GM21528 (cell line): ENCODE measurements at regions not wholly inside any gene's neighbourhood (a gene's known extent, or its start where the extent isn't known, plus 50 kb on each side); places are given as distances from the start of the nearest gene placed in this dataset.
"Not testable (repeated sequence)": the region's sequence is repeated elsewhere in the genome, so short reads cannot be mapped to it uniquely, and the experiment has no call there.

Experiments used
- ATAC-seq: cut with Tn5 transposase; IDR thresholded peaks from one replicate; pipeline ENCODE4 v1.9.1; 2021; ENCODE audit warnings: mild to moderate bottlenecking, moderate library complexity; ENCODE audit not compliant: unreplicated experiment, low FRiP score

DNA sequence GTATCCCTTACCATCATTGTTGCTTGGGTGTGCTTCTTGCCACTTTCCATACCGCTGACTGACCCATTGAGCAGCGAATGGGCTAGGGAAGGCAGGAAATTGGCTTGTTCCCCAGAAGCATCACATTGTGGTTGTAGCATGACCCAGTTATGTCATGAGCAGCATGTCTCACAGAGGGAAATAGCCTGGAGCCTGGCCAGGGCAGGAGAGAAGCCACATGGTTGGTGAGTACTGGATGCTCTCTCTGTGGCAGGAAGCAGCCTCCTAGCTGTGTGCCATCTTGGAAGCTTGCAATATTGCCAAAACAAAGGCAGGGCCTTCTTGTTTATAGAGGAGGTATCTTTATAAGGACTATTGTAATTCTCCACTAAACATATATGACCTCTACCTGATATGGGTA is 482.6 kb downstream of the PIK3C3 start:
- ATAC-seq = no peak

DNA sequence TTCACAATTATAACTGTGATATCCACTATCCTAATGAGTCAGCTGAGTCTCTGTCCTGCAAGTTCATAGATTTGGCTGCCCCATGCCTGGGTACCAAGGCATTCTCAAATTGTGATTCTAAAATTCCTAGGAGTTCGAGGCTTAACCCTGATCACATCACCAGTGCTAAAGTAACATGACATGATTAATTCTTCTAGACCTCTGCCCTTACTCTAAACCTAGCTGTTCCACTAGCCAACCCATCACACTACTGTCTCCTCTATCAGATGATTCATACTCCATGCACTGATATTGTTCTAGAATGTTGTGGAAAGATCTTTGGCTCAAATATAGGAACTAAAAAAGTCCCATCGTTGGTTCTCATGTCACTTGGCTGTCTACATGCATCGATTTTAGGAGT is 487.6 kb downstream of the PIK3C3 start:
- ATAC-seq = no peak

DNA sequence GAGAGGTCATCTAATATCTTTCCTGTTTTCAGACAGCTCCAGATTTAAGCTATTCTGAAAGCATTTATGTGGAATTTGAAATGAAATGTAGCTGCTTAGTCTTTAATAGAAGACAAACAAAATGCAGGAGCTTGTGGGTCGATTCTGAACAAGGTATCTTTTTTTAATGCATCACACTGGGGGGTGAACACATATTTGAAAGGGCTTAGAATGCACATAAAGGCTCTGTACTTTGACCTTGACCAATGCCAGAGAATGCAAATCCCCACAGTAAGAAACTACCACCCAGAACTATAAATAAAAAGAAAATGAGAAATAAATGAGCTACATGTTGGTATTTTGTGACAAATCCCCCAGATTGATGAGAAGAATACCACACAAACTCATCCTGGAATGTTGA is 489.3 kb downstream of the PIK3C3 start:
- ATAC-seq = no peak

DNA sequence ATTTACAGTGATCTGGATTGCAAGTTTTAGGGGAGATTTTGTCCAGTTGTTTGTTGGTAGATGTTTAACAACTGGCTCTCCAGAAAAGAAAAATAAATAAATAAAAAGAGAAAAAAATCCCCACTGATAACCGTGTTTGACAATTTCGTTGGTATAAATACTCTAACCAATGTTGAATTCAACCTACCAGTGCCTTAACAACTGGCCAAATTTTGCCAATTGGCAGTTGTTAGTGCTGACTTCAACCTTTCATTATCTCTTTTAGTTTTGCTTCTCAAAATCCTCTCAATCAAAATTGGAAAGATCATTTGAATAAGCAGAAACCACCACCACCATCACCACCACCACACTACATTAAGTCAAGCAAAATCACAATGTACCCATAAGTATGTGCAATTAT is 490.3 kb downstream of the PIK3C3 start:
- ATAC-seq = no peak

- no peak for ATAC-seq
Measured at GRCh38 chr18:42446195-42446594, 491.2 kb downstream of the PIK3C3 start.

- ATAC-seq = no peak
Measured at GRCh38 chr18:42447688-42448087, 492.7 kb downstream of the PIK3C3 start.

GRCh38 chr18:42458226-42458625 is 503.2 kb downstream of the PIK3C3 start:
- ATAC-seq = no peak

- no peak for ATAC-seq
Measured at GRCh38 chr18:42459873-42460272, 504.8 kb downstream of the PIK3C3 start.

GRCh38 chr18:42471885-42472284 is 516.9 kb downstream of the PIK3C3 start:
- no peak for ATAC-seq

DNA sequence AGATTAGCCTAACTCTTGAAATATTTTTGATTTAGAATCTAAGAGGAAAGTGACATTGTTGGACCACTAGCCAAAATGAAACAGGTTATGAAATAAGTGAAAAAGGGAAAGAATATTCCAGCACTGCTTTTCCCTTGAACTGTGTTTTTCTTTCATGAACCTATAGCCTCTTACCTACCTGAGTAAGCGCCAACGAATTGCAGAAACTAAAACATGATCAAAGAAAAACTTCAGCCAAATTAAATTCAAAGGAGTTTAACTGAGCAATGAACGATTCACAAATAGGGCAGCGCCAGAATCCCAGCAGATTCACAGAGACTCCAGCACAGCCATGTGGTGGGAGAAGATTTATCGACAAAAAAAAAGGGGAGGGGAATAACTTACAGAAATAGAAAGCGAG is 518.6 kb downstream of the PIK3C3 start:
- no peak for ATAC-seq

DNA sequence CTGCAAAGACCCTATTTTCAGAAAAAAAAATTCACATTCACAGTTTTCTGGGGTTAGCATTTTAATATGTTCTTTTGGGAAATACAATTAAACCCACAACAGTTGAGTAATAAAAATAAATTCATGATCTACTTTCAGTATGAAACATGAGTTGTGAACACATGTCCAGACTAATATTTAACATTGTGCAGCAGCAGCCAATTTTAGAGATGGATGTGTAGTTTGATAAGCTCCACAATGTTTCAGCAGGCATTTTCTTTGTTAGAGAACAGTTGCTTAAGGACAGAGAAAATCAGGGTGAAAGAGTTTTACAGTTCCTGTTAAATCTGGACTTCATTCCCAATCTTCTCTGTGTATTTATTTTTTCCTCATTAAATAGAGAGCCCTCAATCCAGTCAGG is 519.5 kb downstream of the PIK3C3 start:
- no peak for ATAC-seq

- ATAC-seq = no peak
Measured at GRCh38 chr18:42475157-42475556, 520.1 kb downstream of the PIK3C3 start.

DNA sequence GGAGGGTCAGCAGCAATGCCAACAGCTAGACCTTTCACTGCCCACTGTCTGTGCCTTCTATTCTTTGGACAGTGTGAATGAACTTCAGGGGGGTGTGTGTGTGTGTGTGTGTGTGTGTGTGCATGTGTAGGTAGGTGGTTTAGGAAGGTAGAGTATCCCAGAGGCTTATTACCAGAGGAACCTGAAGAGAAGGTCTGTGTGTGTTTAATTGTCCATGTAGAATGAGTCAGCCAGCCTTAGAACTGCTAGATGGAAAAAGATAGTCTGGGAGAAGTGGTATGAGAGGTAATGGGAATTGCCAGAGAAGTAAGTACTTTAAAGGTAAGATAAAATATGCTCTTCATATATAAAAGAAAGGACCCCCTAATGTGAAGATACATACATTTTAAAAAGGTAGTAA is 522.2 kb downstream of the PIK3C3 start:
- ATAC-seq = no peak

DNA sequence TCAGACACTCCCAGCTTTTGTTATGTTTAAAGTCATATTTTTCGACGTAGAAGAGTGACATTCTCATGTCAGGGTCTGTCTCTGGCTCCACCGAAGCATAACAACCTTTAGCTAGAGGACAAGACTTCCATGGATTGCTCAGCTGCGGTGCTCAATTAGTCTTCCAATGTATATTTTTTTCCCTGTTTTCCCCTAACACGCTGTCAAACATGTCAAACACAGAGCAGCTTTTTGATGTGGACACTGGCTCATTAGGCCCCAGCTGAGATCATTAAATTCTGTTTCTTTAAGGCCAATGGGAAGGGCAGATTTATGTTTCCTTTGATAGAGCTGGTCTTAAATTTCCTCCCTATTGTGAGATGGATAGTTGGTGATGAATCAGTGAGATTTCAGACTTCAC is 525.4 kb downstream of the PIK3C3 start:
- ATAC-seq = no peak

GRCh38 chr18:42484648-42485047 is 529.6 kb downstream of the PIK3C3 start:
- no peak for ATAC-seq

GRCh38 chr18:42486271-42486670 is 531.2 kb downstream of the PIK3C3 start:
- ATAC-seq = no peak

- ATAC-seq = no peak
Measured at GRCh38 chr18:42508683-42509296, 553.8 kb downstream of the PIK3C3 start.

- ATAC-seq = peak; percentile 86
Measured at GRCh38 chr18:42509750-42510415, 554.8 kb downstream of the PIK3C3 start.

- no peak for ATAC-seq
Measured at GRCh38 chr18:42510540-42510939, 555.5 kb downstream of the PIK3C3 start.

GRCh38 chr18:42513441-42513840 is 558.4 kb downstream of the PIK3C3 start:
- ATAC-seq = no peak

DNA sequence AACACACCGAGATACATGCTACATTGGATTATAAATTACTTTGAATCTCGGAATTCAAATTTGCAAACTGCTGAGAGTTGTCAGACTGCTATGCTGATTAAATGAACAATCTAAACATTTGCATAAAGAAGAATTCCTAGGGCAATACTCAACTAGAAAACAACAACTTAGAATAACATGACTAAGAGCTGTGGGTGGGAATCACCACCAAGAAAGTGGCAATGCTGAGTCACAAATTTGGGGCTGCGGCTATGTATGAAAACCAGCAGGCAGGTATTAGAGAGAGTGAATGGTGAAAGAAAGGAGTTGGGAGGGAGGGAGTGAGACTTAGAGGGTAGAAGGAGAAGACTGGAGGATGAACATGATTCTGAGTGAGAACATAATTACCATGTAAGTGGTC is 559.5 kb downstream of the PIK3C3 start:
- ATAC-seq = no peak

DNA sequence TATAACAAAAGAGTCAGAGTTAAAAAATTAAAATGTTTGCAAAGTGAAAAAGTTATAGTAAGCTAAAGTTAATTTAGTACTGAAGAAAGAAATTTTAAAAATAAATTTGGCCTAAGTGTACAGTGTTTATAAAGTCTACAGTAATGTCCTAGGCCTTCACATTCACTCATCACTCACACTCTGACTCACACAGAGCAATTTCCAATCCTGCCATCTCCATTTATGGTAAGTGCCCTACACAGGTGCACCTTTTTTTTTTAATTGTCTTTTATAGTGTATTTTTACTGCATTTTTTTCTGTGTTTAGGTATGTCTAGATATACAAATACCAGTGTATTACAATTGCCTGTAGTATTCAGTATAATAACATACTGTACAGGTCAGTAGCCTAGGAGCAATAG is 562.9 kb downstream of the PIK3C3 start:
- no peak for ATAC-seq

DNA sequence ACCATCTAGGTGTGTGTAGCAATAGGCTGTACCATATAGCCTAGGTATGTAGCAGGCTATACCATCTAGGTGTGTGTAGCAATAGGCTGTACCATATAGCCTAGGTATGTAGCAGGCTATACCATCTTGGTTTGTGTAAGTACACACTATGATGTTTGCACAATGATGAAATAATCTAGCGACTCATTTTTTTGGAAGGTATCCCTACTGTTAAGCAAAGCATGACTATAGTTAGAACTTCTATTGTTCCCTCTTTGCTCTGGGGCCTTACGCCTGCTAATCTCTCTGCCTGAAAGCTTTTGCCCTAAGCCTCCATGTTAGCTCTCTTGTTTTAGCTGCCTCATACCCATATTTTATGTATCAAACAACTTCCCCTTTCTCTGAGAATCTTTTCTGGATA is 563.3 kb downstream of the PIK3C3 start:
- ATAC-seq = not testable (repeated sequence)
